ENCODE measurements at regions not wholly inside any gene's neighbourhood (a gene's known extent, or its start where the extent isn't known, plus 50 kb on each side); places are given as distances from the start of the nearest gene placed in this dataset.
"Not testable (repeated sequence)": the region's sequence is repeated elsewhere in the genome, so short reads cannot be mapped to it uniquely, and the experiment has no call there.

GRCh38 chr12:119934780-119935179 lies 54.3 kb upstream of the BICDL1 start:
- POLR2A ChIA-PET = interaction anchor here (0.7 to 1.6 kb wide), 3 partner anchors 13 to 239 kb away, joined by 3 to 4 read pairs (median 3); no protein-coding TSS in a partner anchor
- H4K20me1 ChIP-seq (replicated peaks; ENCODE audit: control insufficient read depth, insufficient read depth, low read length); CTCF ChIA-PET (ENCODE audit: low intra/inter-chr PET ratio); TF ChIP-seq JUND (tag; IDR thresholded peaks at IDR 0.05; ENCODE audit: borderline replicate concordance, low read depth, low read length): not testable (repeated sequence)
- TF ChIP-seq MEIS2 (IDR thresholded peaks at IDR 0.05; ENCODE audit: partially characterized antibody) (peak; percentile 73), EP400 (IDR thresholded peaks at IDR 0.05) (peak; percentile 49), CREM (IDR thresholded peaks at IDR 0.05; ENCODE audit: low read depth) (peak; percentile 34; the same call in 1 of the 2 replicates), JUND (IDR thresholded peaks at IDR 0.05; ENCODE audit: borderline replicate concordance, low read depth, low read length) (peak; percentile 17; the same call in 1 of the 2 replicates), FOSL1 (tag; conservative IDR thresholded peaks at IDR 0.05) (peak; percentile 60), CREB3L1 (IDR thresholded peaks at IDR 0.05; ENCODE audit: borderline replicate concordance, low read depth) (peak; percentile 90), L3MBTL2 (IDR thresholded peaks at IDR 0.05) (peak; percentile 74), PKNOX1 (IDR thresholded peaks at IDR 0.05) (peak; percentile 61), ZFX (CRISPR knock-in tag; IDR thresholded peaks at IDR 0.05) (peak; percentile 83), SPI1 (IDR thresholded peaks at IDR 0.05; ENCODE audit: borderline replicate concordance, low read depth, low read length) (peak; percentile 89), ZNF766 (CRISPR knock-in tag; conservative IDR thresholded peaks at IDR 0.05) (peak; percentile 98), CHD2 (IDR thresholded peaks at IDR 0.05; ENCODE audit: low read depth, low read length) (peak; percentile 75)

More at GRCh38 chr12:119934780-119935179, 54.3 kb upstream of the BICDL1 start:
- in situ Hi-C loops (cut with MboI); H3K36me3 ChIP-seq (ENCODE audit: control insufficient read depth, insufficient read depth, low read length); H3K9me1 ChIP-seq (ENCODE audit: control insufficient read depth, insufficient read depth, low read length); H3K4me3 ChIP-seq; BruUV-seq (replicated peaks); H3K9ac ChIP-seq (ENCODE audit: insufficient read depth in 1 of 2, low read depth in 2 of 2, low read length in 2 of 2); H3K9me3 ChIP-seq (replicated peaks; ENCODE audit: control insufficient read depth, insufficient read depth, low read depth, low read length); H3K79me2 ChIP-seq (ENCODE audit: control insufficient read depth, insufficient read depth, low read length); H3K4me1 ChIP-seq (replicated peaks in 1 of 2; ENCODE audit: control insufficient read depth in 2 of 2, insufficient read depth in 2 of 2, low read length in 2 of 2); intact Hi-C loops (cut with micrococcal nuclease); ATAC-seq; H3K27ac ChIP-seq (ENCODE audit: extremely low read depth, low read depth, low read length); FAIRE-seq: not testable (repeated sequence)
- WGBS (ENCODE audit: insufficient coverage, low coverage, missing lambda C conversion rate) = 9% methylated on average over 10 of the region's 10 CpGs
- DNase-seq (ENCODE audit: extremely low read depth in 1 of 4, low spot score in 3 of 4) = peak in 1 of 4 experiments; percentile 25
- Histone ChIP-seq H3K27me3 (ENCODE audit: control insufficient read depth in 2 of 2, insufficient read depth in 2 of 2, low read length in 2 of 2) (peaks cover 17 to 18% of the 10 kb centered on the region in 2 experiments; a peak in 4 of 5 replicates), H3K4me2 (ENCODE audit: insufficient read depth, low read length) (0 out of 2 replicates have a peak overlapping the region, but pooled peaks have one; percentile 23), H2AFZ (ENCODE audit: low read depth, low read length) (peak overlapping the region; percentile 63)

Data from K562 (cell line).